Activated CD8-positive, alpha-beta memory T cell treated with anti-CD3 and anti-CD28 coated beads, Interleukin-2, amount 10 ng/mL, durations not matched to agents 7 days and 5 days (primary cell): ENCODE measurements at regions not wholly inside any gene's neighbourhood (a gene's known extent, or its start where the extent isn't known, plus 50 kb on each side); places are given as distances from the start of the nearest gene placed in this dataset.

Source experiments
- ATAC-seq: fragments of 150-1000 bp; cut with Tn5 transposase; one replicate; pipeline ENCODE4 v1.10.0; 2021; ENCODE audit warnings: moderate library complexity
- CTCF ChIA-PET: fragments of 350-600 bp; sonication (Branson Sonifier 250); formaldehyde crosslinking; loops from one replicate; lab custom pipeline; 2021; ENCODE audit warnings: antibody characterized with exemption; lab: Charles Lee
- DNase-seq: peaks from one replicate; pipeline ENCODE4 v3.0.0-alpha.2; 2020
- H3K27ac Mint-ChIP-seq: one replicate; pipeline ENCODE4 v1.8.0; 2021; ENCODE audit warnings: mild to moderate bottlenecking, mixed read lengths
- H3K27me3 Mint-ChIP-seq: one replicate; pipeline ENCODE4 v1.8.0; 2021; ENCODE audit warnings: mixed read lengths
- H3K36me3 Mint-ChIP-seq: one replicate; pipeline ENCODE4 v1.8.0; 2021; ENCODE audit warnings: mild to moderate bottlenecking, mixed read lengths
- H3K4me1 Mint-ChIP-seq: one replicate; pipeline ENCODE4 v1.8.0; 2021; ENCODE audit warnings: mixed read lengths
- H3K4me3 Mint-ChIP-seq: one replicate; pipeline ENCODE4 v1.8.0; 2021; ENCODE audit warnings: mild to moderate bottlenecking, moderate library complexity, mixed read lengths
- H3K9me3 Mint-ChIP-seq: one replicate; pipeline ENCODE4 v1.8.0; 2022; ENCODE audit warnings: low read depth, mixed read lengths

GRCh38 chr13:63554157-63554556 lies 2138.5 kb upstream of the PCDH20 start:
- no peak overlapping the region for H3K4me3 Mint-ChIP-seq
- no peaks in the 10 kb centered on the region for H3K27me3 Mint-ChIP-seq
- DNase-seq (no peak), ATAC-seq (no peak)
- CTCF ChIA-PET, result no interaction called here
- no peaks in the 10 kb centered on the region for H3K36me3 Mint-ChIP-seq
- H3K27ac Mint-ChIP-seq, result no peak overlapping the region
- H3K4me1 Mint-ChIP-seq, result no peaks in the 10 kb centered on the region
- peaks cover 11% of the 10 kb centered on the region for H3K9me3 Mint-ChIP-seq

GRCh38 chr13:63551731-63552130 lies 2136.1 kb upstream of the PCDH20 start:
- Mint-ChIP-seq H3K9me3 (peaks cover 5% of the 10 kb centered on the region), H3K27me3 (no peaks in the 10 kb centered on the region), H3K4me3 (no peak overlapping the region), H3K27ac (no peak overlapping the region), H3K4me1 (no peaks in the 10 kb centered on the region), H3K36me3 (no peaks in the 10 kb centered on the region)
- no peak for ATAC-seq
- CTCF ChIA-PET, result no interaction called here
- DNase-seq, result no peak

- no peak for DNase-seq
- Mint-ChIP-seq H3K27ac (no peak overlapping the region), H3K9me3 (peaks cover 3% of the 10 kb centered on the region), H3K4me1 (no peaks in the 10 kb centered on the region), H3K27me3 (no peaks in the 10 kb centered on the region), H3K4me3 (no peak overlapping the region), H3K36me3 (no peaks in the 10 kb centered on the region)
- CTCF ChIA-PET, result no interaction called here
- no peak for ATAC-seq
Observed at GRCh38 chr13:63546524-63546923, 2130.9 kb upstream of the PCDH20 start.

GRCh38 chr13:63542770-63543169 lies 2127.1 kb upstream of the PCDH20 start:
- no peak for ATAC-seq
- no peaks in the 10 kb centered on the region for H3K4me1 Mint-ChIP-seq
- H3K9me3 Mint-ChIP-seq, result peaks cover 3% of the 10 kb centered on the region
- CTCF ChIA-PET, result no interaction called here
- no peaks in the 10 kb centered on the region for H3K27me3 Mint-ChIP-seq
- H3K4me3 Mint-ChIP-seq, result no peak overlapping the region
- no peak overlapping the region for H3K27ac Mint-ChIP-seq
- no peaks in the 10 kb centered on the region for H3K36me3 Mint-ChIP-seq
- no peak for DNase-seq

- no peak for ATAC-seq
Observed at GRCh38 chr13:63541336-63541735, 2125.7 kb upstream of the PCDH20 start.

GRCh38 chr13:63540061-63540460 lies 2124.4 kb upstream of the PCDH20 start:
- Mint-ChIP-seq H3K4me3 (no peak overlapping the region), H3K9me3 (peaks cover 8% of the 10 kb centered on the region), H3K36me3 (no peaks in the 10 kb centered on the region), H3K4me1 (no peaks in the 10 kb centered on the region), H3K27ac (no peak overlapping the region), H3K27me3 (no peaks in the 10 kb centered on the region)
- DNase-seq, result no peak
- ATAC-seq, result no peak
- CTCF ChIA-PET, result no interaction called here

More at GRCh38 chr13:63541336-63541735, 2125.7 kb upstream of the PCDH20 start:
- no peaks in the 10 kb centered on the region for H3K27me3 Mint-ChIP-seq
- CTCF ChIA-PET, result no interaction called here
- H3K27ac Mint-ChIP-seq, result no peak overlapping the region
- H3K9me3 Mint-ChIP-seq, result peaks cover 7% of the 10 kb centered on the region
- no peaks in the 10 kb centered on the region for H3K4me1 Mint-ChIP-seq
- no peaks in the 10 kb centered on the region for H3K36me3 Mint-ChIP-seq
- DNase-seq, result no peak
- H3K4me3 Mint-ChIP-seq, result no peak overlapping the region

- CTCF ChIA-PET, result no interaction called here
- Mint-ChIP-seq H3K4me3 (no peak overlapping the region), H3K36me3 (no peaks in the 10 kb centered on the region), H3K27me3 (no peaks in the 10 kb centered on the region), H3K9me3 (peaks cover 9% of the 10 kb centered on the region), H3K4me1 (no peaks in the 10 kb centered on the region), H3K27ac (no peak overlapping the region)
- DNase-seq (no peak), ATAC-seq (no peak)
Observed at GRCh38 chr13:63517371-63517770, 2101.7 kb upstream of the PCDH20 start.

- no peak for ATAC-seq
- no peak for DNase-seq
- no peak overlapping the region for H3K4me3 Mint-ChIP-seq
- no peaks in the 10 kb centered on the region for H3K27me3 Mint-ChIP-seq
- no peak overlapping the region for H3K27ac Mint-ChIP-seq
- CTCF ChIA-PET, result no interaction called here
- H3K36me3 Mint-ChIP-seq, result no peaks in the 10 kb centered on the region
- H3K9me3 Mint-ChIP-seq, result peaks cover 9% of the 10 kb centered on the region
- H3K4me1 Mint-ChIP-seq, result no peaks in the 10 kb centered on the region
Observed at GRCh38 chr13:63516124-63516523, 2100.5 kb upstream of the PCDH20 start.

GRCh38 chr13:63514886-63515285 lies 2099.2 kb upstream of the PCDH20 start:
- no peak overlapping the region for H3K4me3 Mint-ChIP-seq
- CTCF ChIA-PET, result no interaction called here
- peaks cover 5% of the 10 kb centered on the region for H3K9me3 Mint-ChIP-seq
- H3K36me3 Mint-ChIP-seq, result no peaks in the 10 kb centered on the region
- H3K27ac Mint-ChIP-seq, result no peak overlapping the region
- ATAC-seq (no peak), DNase-seq (no peak)
- H3K4me1 Mint-ChIP-seq, result no peaks in the 10 kb centered on the region
- H3K27me3 Mint-ChIP-seq, result no peaks in the 10 kb centered on the region

GRCh38 chr13:63512095-63512494 lies 2096.4 kb upstream of the PCDH20 start:
- Mint-ChIP-seq H3K4me1 (no peaks in the 10 kb centered on the region), H3K27ac (no peak overlapping the region), H3K9me3 (peaks cover 3% of the 10 kb centered on the region), H3K27me3 (no peaks in the 10 kb centered on the region), H3K4me3 (no peak overlapping the region), H3K36me3 (no peaks in the 10 kb centered on the region)
- DNase-seq, result no peak
- CTCF ChIA-PET, result no interaction called here
- no peak for ATAC-seq

GRCh38 chr13:63501702-63502101 lies 2086.1 kb upstream of the PCDH20 start:
- H3K27me3 Mint-ChIP-seq, result no peaks in the 10 kb centered on the region
- CTCF ChIA-PET, result interaction anchor here (1.1 kb wide), 1 partner anchor 8 kb away, joined by 3 read pairs; no protein-coding TSS in a partner anchor
- H3K4me3 Mint-ChIP-seq, result no peak overlapping the region
- no peak overlapping the region for H3K27ac Mint-ChIP-seq
- H3K36me3 Mint-ChIP-seq, result no peaks in the 10 kb centered on the region
- ATAC-seq, result no peak
- no peak for DNase-seq
- no peaks in the 10 kb centered on the region for H3K4me1 Mint-ChIP-seq
- peaks cover 3% of the 10 kb centered on the region for H3K9me3 Mint-ChIP-seq

GRCh38 chr13:63497601-63498000 lies 2082.0 kb upstream of the PCDH20 start:
- Mint-ChIP-seq H3K36me3 (no peaks in the 10 kb centered on the region), H3K27ac (no peak overlapping the region), H3K27me3 (no peaks in the 10 kb centered on the region), H3K4me3 (no peak overlapping the region), H3K4me1 (no peaks in the 10 kb centered on the region), H3K9me3 (peaks cover 3% of the 10 kb centered on the region)
- CTCF ChIA-PET, result no interaction called here
- DNase-seq, result no peak
- ATAC-seq, result no peak

- Mint-ChIP-seq H3K9me3 (no peaks in the 10 kb centered on the region), H3K27ac (no peak overlapping the region), H3K4me3 (no peak overlapping the region), H3K36me3 (no peaks in the 10 kb centered on the region), H3K27me3 (no peaks in the 10 kb centered on the region), H3K4me1 (no peaks in the 10 kb centered on the region)
- DNase-seq, result no peak
- no peak for ATAC-seq
- CTCF ChIA-PET, result no interaction called here
Observed at GRCh38 chr13:63492604-63493003, 2077.0 kb upstream of the PCDH20 start.

GRCh38 chr13:63490149-63490548 lies 2074.5 kb upstream of the PCDH20 start:
- H3K9me3 Mint-ChIP-seq, result peaks cover 5% of the 10 kb centered on the region
- DNase-seq, result no peak
- CTCF ChIA-PET, result no interaction called here
- H3K4me3 Mint-ChIP-seq, result no peak overlapping the region
- H3K27ac Mint-ChIP-seq, result no peak overlapping the region
- ATAC-seq, result no peak
- H3K27me3 Mint-ChIP-seq, result no peaks in the 10 kb centered on the region
- H3K36me3 Mint-ChIP-seq, result no peaks in the 10 kb centered on the region
- no peaks in the 10 kb centered on the region for H3K4me1 Mint-ChIP-seq

GRCh38 chr13:63481334-63481733 lies 2065.7 kb upstream of the PCDH20 start:
- no peaks in the 10 kb centered on the region for H3K36me3 Mint-ChIP-seq
- ATAC-seq (no peak), DNase-seq (no peak)
- no peak overlapping the region for H3K27ac Mint-ChIP-seq
- no peak overlapping the region for H3K4me3 Mint-ChIP-seq
- H3K4me1 Mint-ChIP-seq, result no peaks in the 10 kb centered on the region
- peaks cover 5% of the 10 kb centered on the region for H3K9me3 Mint-ChIP-seq
- CTCF ChIA-PET, result no interaction called here
- no peaks in the 10 kb centered on the region for H3K27me3 Mint-ChIP-seq
